HG02970 (cell line): ENCODE measurements at regions not wholly inside any gene's neighbourhood (a gene's known extent, or its start where the extent isn't known, plus 50 kb on each side); places are given as distances from the start of the nearest gene placed in this dataset.
A peak's percentile ranks its signal among the peaks of the same experiment; 100 is the strongest.
"Not testable (repeated sequence)": the region's sequence is repeated elsewhere in the genome, so short reads cannot be mapped to it uniquely, and the experiment has no call there.

ENCODE experiments used
- ATAC-seq: cut with Tn5 transposase; IDR thresholded peaks from one replicate; pipeline ENCODE4 v1.9.1; 2021; ENCODE audit warnings: mild to moderate bottlenecking, moderate library complexity, moderate number of reproducible peaks; ENCODE audit not compliant: unreplicated experiment, low FRiP score

DNA sequence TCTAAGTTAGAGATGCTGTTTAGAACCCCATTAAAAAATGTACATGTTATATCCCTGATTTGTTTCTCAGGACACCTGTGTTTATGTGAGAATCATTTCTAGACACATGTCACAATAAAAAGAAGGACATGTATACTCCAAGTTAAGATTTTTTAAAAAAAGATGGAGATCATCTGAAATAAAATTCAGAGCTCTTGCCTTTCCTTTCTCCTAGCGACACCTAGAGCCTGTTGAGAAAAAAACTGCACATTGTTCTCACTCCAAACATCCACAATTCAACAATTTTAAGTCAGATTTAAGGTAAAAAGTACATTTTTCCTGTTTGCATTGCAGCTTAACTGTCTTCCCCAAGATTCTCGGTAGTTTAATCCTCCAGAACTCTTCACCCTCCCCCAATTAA is 171.8 kb downstream of the ATP6V0E2 start:
- ATAC-seq = not testable (repeated sequence)

GRCh38 chr7:150046290-150047194 is 172.8 kb downstream of the ATP6V0E2 start:
- ATAC-seq = not testable (repeated sequence)

GRCh38 chr7:150047329-150047728 is 173.6 kb downstream of the ATP6V0E2 start:
- not testable (repeated sequence) for ATAC-seq

- not testable (repeated sequence) for ATAC-seq
These were observed 174.0 kb downstream of the ATP6V0E2 start for GRCh38 chr7:150047772-150048171.

GRCh38 chr7:150048244-150049011 is 174.7 kb downstream of the ATP6V0E2 start:
- not testable (repeated sequence) for ATAC-seq

GRCh38 chr7:150049012-150049655 is 175.4 kb downstream of the ATP6V0E2 start:
- not testable (repeated sequence) for ATAC-seq

DNA sequence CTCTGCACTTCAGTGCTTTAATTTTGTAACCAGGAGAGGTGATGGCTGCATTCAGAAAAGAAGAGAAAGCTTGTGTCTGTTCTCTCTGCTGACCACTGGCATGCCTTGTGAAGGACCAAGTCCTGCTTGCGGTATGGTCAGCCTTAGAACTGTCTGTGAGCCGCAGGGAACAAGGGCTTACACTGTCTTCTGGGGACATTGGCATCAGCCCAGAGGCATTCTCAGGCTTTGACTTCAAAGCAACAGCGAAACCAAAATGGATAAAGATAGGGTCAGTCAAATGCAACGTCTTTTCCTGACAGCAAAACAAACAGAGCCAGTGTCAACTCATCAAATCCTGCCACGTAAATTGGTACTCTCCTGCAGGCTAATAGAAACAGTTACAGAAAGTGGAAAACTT is 179.6 kb downstream of the ATP6V0E2 start:
- not testable (repeated sequence) for ATAC-seq

- ATAC-seq = not testable (repeated sequence)
These were observed 180.5 kb downstream of the ATP6V0E2 start for GRCh38 chr7:150054242-150054641.

DNA sequence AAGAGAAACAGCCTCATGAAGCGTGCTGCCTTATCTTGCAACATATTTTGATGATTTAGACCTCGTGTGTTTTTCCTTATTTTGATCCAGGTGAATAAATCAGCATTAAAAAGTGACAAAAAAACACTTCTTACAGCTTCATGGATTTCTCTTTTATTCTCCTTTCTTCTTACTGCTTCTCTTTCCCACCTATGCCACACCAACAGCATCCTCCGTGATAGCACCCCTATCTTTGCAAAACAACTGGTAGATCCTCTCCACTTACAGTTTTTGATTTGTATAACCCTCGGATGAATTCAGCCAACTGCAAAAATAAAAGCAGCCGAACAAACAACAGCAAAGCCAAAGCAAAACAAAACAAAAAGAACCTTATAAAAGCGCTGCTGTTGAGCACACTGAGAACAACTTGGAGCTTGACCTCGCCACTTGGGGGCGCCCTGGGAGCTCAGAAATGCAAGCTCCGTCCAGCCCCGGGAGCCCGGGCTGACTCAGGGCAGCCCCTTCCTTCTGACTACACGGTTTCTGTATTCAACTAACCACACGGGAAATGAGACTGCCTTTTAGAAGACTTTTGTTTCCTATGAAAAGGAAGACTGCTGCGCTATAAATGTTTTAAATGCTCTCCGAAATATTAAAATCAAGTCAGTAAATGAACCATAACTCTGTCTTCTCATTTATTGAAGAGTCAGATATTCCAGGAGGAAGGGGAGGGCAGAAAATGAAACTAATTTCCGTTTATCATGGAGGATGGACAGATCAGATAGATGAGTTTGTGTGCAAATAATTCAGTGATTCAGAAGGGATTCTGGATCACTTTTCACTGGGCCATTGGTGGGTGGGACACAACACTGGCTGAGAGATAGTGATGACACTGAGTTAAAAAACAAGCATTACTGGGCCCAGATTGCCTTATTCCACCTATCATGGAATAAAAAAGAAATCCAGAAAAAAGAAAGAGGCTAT is 186.8 kb downstream of the ATP6V0E2 start:
- peak; percentile 94 for ATAC-seq

- ATAC-seq = not testable (repeated sequence)
These were observed 189.4 kb downstream of the ATP6V0E2 start for GRCh38 chr7:150063195-150063594.

DNA sequence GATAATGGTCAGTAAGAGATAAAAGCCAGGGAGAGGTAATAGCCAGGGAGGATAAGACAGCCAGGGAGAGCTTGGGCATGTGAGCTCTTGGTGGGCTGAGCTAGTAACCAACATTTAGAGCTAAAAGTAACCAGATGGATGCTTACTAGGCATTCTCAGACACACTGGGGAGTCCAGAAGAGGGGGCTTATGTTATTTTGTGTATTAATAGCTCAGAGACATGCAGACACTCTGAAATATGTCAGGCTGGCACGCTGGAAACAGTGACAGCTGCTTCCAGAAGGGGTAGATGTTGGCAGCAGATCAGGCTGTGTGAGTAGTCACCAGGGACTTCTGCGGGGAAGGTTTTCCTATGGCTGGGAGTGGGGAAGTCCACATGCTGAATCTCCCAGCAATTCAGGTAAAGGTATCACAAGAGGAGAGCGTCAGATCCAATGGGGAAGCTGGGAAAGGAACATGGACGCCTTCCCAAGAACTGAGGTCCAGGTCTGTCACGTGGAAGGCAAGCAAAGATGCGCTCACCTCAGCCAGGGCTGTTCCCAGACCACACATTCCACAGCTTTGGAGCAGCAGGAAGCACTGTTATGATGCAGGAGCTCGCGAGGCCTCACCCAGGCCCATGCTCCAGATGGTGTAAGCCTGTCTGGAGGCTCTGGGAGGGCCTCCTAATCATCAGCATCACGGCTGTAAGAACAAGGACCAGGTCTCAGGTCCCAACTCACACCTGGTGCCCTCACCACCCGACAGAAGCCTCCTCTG is 196.0 kb downstream of the ATP6V0E2 start:
- not testable (repeated sequence) for ATAC-seq

DNA sequence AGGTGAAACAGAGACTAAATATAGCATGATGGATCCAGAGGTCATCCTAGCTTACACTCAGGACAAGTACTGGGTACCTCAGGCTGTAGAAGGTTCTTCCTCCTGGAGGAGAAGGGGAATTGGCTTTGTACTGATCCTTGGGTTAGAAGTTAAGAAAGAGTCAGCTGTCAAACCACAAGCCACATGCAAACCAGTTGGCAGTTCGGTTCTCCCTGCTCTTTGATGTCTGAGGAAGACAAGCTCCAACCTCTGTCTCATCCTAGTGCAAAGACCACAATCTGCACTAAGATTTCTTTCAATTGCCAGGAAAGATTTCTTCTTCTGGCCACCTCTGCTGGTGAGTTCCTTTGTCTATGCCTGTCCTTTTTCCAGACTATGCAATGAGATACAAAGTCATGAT is 203.8 kb downstream of the ATP6V0E2 start:
- not testable (repeated sequence) for ATAC-seq

- ATAC-seq = not testable (repeated sequence)
These were observed 208.1 kb downstream of the ATP6V0E2 start for GRCh38 chr7:150081865-150082264.

DNA sequence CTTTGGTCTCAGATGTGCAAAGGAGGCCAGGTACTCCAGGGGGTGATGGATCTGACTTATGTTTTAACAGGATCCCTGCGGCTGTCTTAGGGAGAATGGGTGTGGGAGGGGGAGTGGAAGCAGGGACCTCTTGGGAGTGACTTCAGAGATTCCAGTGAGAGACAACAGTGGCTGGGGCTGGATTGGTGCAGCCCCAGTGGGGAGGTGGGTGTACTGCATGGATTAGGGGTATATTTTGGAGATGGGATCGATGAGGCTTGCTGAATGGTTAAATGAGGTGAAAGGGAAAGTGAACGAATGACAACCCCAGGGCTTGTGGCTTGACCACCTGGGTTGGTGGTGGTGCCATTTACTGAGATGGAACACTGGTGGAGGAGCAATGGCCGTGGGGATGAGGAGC is 211.0 kb downstream of the ATP6V0E2 start:
- not testable (repeated sequence) for ATAC-seq

DNA sequence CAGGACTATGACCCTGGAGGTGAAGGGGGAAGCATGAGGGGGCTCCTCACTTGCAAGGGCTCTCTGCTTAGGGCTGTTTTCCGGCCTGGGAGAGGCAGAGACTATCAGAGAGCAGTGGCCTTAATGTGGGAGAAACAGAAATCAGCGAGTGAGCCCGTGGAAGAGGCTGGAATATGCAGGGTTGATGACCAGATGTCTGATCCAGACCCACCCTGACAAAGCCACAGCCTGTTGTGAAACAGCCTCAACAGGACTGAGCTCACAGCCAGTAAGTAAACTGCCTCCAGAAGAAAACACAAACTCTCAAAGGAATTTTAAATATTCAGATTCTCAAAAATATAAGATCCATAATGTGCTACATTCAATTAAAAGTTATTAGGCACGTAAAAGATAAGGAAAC is 213.7 kb downstream of the ATP6V0E2 start:
- not testable (repeated sequence) for ATAC-seq

DNA sequence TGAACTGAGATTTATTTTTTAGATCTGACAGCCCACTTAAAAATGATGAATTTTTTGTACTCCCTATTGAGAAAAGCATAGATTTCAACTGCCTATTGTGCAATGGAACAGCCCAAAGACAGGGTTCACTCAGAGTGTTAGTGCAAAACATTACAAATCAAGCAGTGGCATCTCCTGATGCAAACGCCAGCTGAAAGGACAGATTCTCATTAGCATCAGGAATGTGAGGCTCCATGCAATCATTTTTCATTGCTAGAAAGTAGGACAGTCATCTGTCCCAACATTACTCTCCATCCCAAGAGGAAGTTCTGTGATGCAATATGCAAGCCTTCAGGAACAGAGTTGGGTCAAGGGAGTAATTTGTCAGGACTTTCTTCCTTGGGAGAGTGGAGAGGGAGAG is 215.4 kb downstream of the ATP6V0E2 start:
- ATAC-seq = not testable (repeated sequence)

- ATAC-seq = not testable (repeated sequence)
These were observed 217.0 kb downstream of the ATP6V0E2 start for GRCh38 chr7:150090776-150091175.

GRCh38 chr7:150093897-150094296 is 220.1 kb downstream of the ATP6V0E2 start:
- ATAC-seq = not testable (repeated sequence)
